HG03108 (cell line): ENCODE measurements at regions not wholly inside any gene's neighbourhood (a gene's known extent, or its start where the extent isn't known, plus 50 kb on each side); places are given as distances from the start of the nearest gene placed in this dataset.

ENCODE experiments used
- ATAC-seq: cut with Tn5 transposase; IDR thresholded peaks from one replicate; pipeline ENCODE4 v1.9.1; 2021; ENCODE audit warnings: moderate library complexity; ENCODE audit not compliant: unreplicated experiment

- ATAC-seq: no peak
Observed at GRCh38 chr3:135310317-135310716, 515.3 kb downstream of the EPHB1 start.

- no peak for ATAC-seq
Observed at GRCh38 chr3:135311699-135312098, 516.6 kb downstream of the EPHB1 start.

GRCh38 chr3:135314237-135314636 is 519.2 kb downstream of the EPHB1 start:
- no peak for ATAC-seq

GRCh38 chr3:135324301-135324700 is 529.2 kb downstream of the EPHB1 start:
- no peak for ATAC-seq

- ATAC-seq: no peak
Observed at GRCh38 chr3:135325096-135325495, 530.0 kb downstream of the EPHB1 start.

GRCh38 chr3:135325726-135326235 is 530.7 kb downstream of the EPHB1 start:
- no peak for ATAC-seq

- no peak for ATAC-seq
Observed at GRCh38 chr3:135326851-135327250, 531.8 kb downstream of the EPHB1 start.

GRCh38 chr3:135328036-135328435 is 533.0 kb downstream of the EPHB1 start:
- ATAC-seq: no peak

GRCh38 chr3:135329479-135329878 is 534.4 kb downstream of the EPHB1 start:
- ATAC-seq: no peak

- ATAC-seq: no peak
Observed at GRCh38 chr3:135337192-135337591, 542.1 kb downstream of the EPHB1 start.

- no peak for ATAC-seq
Observed at GRCh38 chr3:135348690-135349089, 553.6 kb downstream of the EPHB1 start.

GRCh38 chr3:135349254-135349948 is 554.3 kb downstream of the EPHB1 start:
- ATAC-seq: no peak

- no peak for ATAC-seq
Observed at GRCh38 chr3:135352213-135352612, 557.2 kb downstream of the EPHB1 start.

GRCh38 chr3:135362889-135363288 is 567.8 kb downstream of the EPHB1 start:
- no peak for ATAC-seq

- ATAC-seq: no peak
Observed at GRCh38 chr3:135364676-135365075, 569.6 kb downstream of the EPHB1 start.

GRCh38 chr3:135366816-135367215 is 571.8 kb downstream of the EPHB1 start:
- ATAC-seq: no peak

- no peak for ATAC-seq
Observed at GRCh38 chr3:135368316-135368715, 573.3 kb downstream of the EPHB1 start.

GRCh38 chr3:135368781-135369180 is 573.7 kb downstream of the EPHB1 start:
- no peak for ATAC-seq

- no peak for ATAC-seq
Observed at GRCh38 chr3:135374571-135374970, 579.5 kb downstream of the EPHB1 start.

- no peak for ATAC-seq
Observed at GRCh38 chr3:135382188-135382587, 583.3 kb upstream of the PPP2R3A start.

GRCh38 chr3:135382621-135383020 is 582.9 kb upstream of the PPP2R3A start:
- ATAC-seq: no peak

GRCh38 chr3:135383301-135383700 is 582.2 kb upstream of the PPP2R3A start:
- ATAC-seq: no peak

- no peak for ATAC-seq
Observed at GRCh38 chr3:135392151-135392550, 573.4 kb upstream of the PPP2R3A start.
